Skeletal muscle satellite cell (primary cell): ENCODE measurements at regions not wholly inside any gene's neighbourhood (a gene's known extent, or its start where the extent isn't known, plus 50 kb on each side); places are given as distances from the start of the nearest gene placed in this dataset.

Experiments
- H3K27me3 ChIP-seq: 2 replicates; pipeline ENCODE4 v1.7.0; 2013; ENCODE audit warnings: low read length; ENCODE audit not compliant: control insufficient read depth, insufficient read depth
- H3K36me3 ChIP-seq: 2 replicates; pipeline ENCODE4 v1.7.0; 2013; ENCODE audit warnings: mild to moderate bottlenecking, control low read depth, low read length; ENCODE audit not compliant: insufficient read depth
- H3K4me1 ChIP-seq: 2 replicates; pipeline ENCODE4 v1.7.0; 2013; ENCODE audit warnings: low read length; ENCODE audit not compliant: control insufficient read depth, insufficient read depth
- H3K4me2 ChIP-seq: 2 replicates; pipeline ENCODE4 v1.7.0; 2013; ENCODE audit warnings: mild to moderate bottlenecking, low read length
- H3K4me3 ChIP-seq: 2 replicates; pipeline ENCODE4 v1.7.0; 2013; ENCODE audit warnings: low read length
- H3K9ac ChIP-seq: 2 replicates; pipeline ENCODE4 v1.7.0; 2013; ENCODE audit warnings: mild to moderate bottlenecking, low read depth, low read length, moderate library complexity
- H3K9me3 ChIP-seq: replicated peaks from 2 replicates; pipeline ENCODE4 v1.7.0; 2013; ENCODE audit warnings: mild to moderate bottlenecking, control low read depth, low read length

DNA sequence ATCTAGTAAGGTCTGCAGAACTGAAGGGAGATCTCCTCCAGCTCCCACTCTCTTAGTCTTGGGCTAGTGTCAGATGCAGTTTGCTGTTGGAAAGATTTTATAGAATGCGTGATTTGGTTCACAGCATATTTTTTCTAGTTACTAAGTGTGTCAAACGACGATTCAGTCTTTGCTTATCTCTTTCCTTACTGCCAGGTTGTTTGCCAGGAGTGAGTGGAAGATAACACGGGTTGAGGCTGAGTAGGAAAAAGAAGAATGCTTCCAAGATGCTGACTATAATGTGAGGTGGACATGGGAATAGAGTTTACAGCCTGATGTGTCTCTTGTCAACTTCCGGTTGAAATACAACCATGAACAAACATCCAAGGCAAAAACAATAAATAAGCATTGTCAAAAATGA, 141.4 kb downstream of the GDAP2 start:
- no peak overlapping the region for H3K4me2 ChIP-seq
- H3K4me3 ChIP-seq, result no peak overlapping the region
- H3K36me3 ChIP-seq, result no peaks in the 10 kb centered on the region
- H3K27me3 ChIP-seq, result no peaks in the 10 kb centered on the region
- no peak overlapping the region for H3K9ac ChIP-seq
- no peaks in the 10 kb centered on the region for H3K9me3 ChIP-seq
- no peaks in the 10 kb centered on the region for H3K4me1 ChIP-seq

GRCh38 chr1:117793413-117793812, 136.0 kb downstream of the GDAP2 start:
- Histone ChIP-seq H3K4me2 (no peak overlapping the region), H3K4me3 (no peak overlapping the region), H3K4me1 (peaks cover 14% of the 10 kb centered on the region), H3K9me3 (no peaks in the 10 kb centered on the region), H3K36me3 (no peaks in the 10 kb centered on the region), H3K9ac (no peak overlapping the region), H3K27me3 (no peaks in the 10 kb centered on the region)

- Histone ChIP-seq H3K4me3 (no peak overlapping the region), H3K9ac (no peak overlapping the region), H3K4me1 (peaks cover 14% of the 10 kb centered on the region), H3K4me2 (no peak overlapping the region), H3K27me3 (no peaks in the 10 kb centered on the region), H3K36me3 (no peaks in the 10 kb centered on the region), H3K9me3 (no peaks in the 10 kb centered on the region)
These were observed 135.3 kb downstream of the GDAP2 start for GRCh38 chr1:117794073-117794472.

DNA sequence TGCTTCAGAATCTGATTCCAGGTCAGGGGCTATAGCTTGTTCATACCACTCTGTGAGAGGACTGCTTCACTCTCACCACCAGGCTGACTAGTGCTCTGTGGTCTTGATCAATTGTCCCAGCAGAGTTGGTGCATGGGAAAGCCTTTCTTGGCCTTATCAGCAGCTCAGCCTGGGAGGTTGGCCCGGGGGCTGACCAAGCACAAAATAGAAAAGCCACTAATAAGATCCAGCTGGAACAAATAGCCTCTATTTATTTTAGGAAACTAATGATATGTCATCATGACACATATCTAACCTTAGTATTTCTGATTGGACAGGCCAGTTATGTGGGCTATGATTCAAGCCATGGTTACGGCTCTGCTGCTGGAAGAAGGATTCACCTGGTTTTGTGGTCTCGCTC, 134.2 kb downstream of the GDAP2 start:
- peaks cover 14% of the 10 kb centered on the region for H3K4me1 ChIP-seq
- no peak overlapping the region for H3K4me3 ChIP-seq
- no peak overlapping the region for H3K4me2 ChIP-seq
- H3K9me3 ChIP-seq, result no peaks in the 10 kb centered on the region
- no peaks in the 10 kb centered on the region for H3K36me3 ChIP-seq
- H3K9ac ChIP-seq, result no peak overlapping the region
- H3K27me3 ChIP-seq, result no peaks in the 10 kb centered on the region

GRCh38 chr1:117795792-117796191, 133.6 kb downstream of the GDAP2 start:
- H3K4me1 ChIP-seq, result peaks cover 14% of the 10 kb centered on the region
- no peaks in the 10 kb centered on the region for H3K27me3 ChIP-seq
- H3K9me3 ChIP-seq, result no peaks in the 10 kb centered on the region
- no peaks in the 10 kb centered on the region for H3K36me3 ChIP-seq
- H3K4me2 ChIP-seq, result no peak overlapping the region
- no peak overlapping the region for H3K4me3 ChIP-seq
- H3K9ac ChIP-seq, result no peak overlapping the region

DNA sequence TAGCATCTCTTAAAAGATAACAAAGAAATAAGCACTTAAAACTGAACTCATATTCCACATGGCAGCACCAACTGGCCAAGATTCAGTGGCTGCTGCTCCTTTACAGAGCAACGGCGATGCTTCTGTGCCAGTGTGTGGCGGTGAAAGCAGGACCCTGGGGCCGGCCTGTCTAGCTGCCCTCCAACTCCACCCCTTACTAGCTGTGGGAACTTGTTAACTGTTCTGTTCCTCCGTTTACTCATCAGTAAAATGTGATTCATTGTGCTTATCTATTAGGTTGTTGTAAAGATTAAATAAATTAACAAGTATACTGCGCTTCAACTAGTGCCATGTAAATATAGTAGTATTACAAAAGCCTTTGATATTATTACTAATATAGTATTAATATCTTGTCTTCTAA, 133.2 kb downstream of the GDAP2 start:
- Histone ChIP-seq H3K4me1 (peaks cover 14% of the 10 kb centered on the region), H3K9ac (no peak overlapping the region), H3K9me3 (no peaks in the 10 kb centered on the region), H3K4me3 (no peak overlapping the region), H3K4me2 (no peak overlapping the region), H3K27me3 (no peaks in the 10 kb centered on the region), H3K36me3 (no peaks in the 10 kb centered on the region)

GRCh38 chr1:117798550-117798949, 130.9 kb downstream of the GDAP2 start:
- Histone ChIP-seq H3K4me1 (peaks cover 23% of the 10 kb centered on the region), H3K4me2 (no peak overlapping the region), H3K36me3 (no peaks in the 10 kb centered on the region), H3K9me3 (no peaks in the 10 kb centered on the region), H3K9ac (no peak overlapping the region), H3K4me3 (no peak overlapping the region), H3K27me3 (no peaks in the 10 kb centered on the region)

DNA sequence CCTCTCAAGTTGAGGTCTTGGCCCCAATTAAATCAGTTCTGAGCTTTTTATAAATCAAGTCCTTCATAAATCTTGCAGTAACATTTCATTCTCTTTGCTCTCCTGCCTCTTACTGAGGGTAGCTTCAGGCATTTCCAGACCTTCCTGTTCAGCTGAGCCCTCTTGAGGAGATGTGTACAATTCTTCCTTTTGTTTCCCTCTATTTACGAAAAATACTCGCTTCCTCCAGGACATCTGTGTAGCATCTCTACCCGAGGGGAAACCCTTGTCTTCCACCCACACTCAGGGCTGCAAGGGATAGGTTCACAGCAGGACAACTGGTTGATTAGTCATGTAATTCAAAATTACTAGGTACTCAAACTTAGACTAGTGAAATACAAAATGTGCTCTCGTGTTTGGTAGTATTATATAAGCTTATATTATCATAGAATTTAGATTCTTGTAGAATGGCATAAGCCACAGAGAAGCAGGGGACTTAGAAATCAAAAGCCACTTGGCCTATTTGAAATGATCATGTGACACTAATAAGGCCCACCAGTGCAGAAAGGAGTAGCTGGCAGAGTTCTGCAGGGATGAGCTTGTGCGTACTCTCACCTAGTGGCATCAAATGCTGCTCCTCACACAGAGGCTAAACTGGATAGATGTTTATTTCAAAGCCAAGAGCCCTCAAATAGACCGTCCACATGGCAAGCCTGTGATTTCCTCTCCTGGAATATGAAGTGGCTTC, 126.7 kb downstream of the GDAP2 start:
- Histone ChIP-seq H3K4me1 (peaks cover 9% of the 10 kb centered on the region), H3K9me3 (no peaks in the 10 kb centered on the region), H3K4me2 (no peak overlapping the region), H3K9ac (no peak overlapping the region), H3K27me3 (no peaks in the 10 kb centered on the region), H3K36me3 (no peaks in the 10 kb centered on the region), H3K4me3 (no peak overlapping the region)

- H3K27me3 ChIP-seq, result no peaks in the 10 kb centered on the region
- H3K4me3 ChIP-seq, result no peak overlapping the region
- H3K9me3 ChIP-seq, result no peaks in the 10 kb centered on the region
- peaks cover 9% of the 10 kb centered on the region for H3K4me1 ChIP-seq
- no peak overlapping the region for H3K4me2 ChIP-seq
- H3K9ac ChIP-seq, result no peak overlapping the region
- H3K36me3 ChIP-seq, result no peaks in the 10 kb centered on the region
These were observed 126.1 kb downstream of the GDAP2 start for GRCh38 chr1:117803318-117803717.

- no peaks in the 10 kb centered on the region for H3K27me3 ChIP-seq
- no peak overlapping the region for H3K4me3 ChIP-seq
- no peaks in the 10 kb centered on the region for H3K36me3 ChIP-seq
- H3K4me1 ChIP-seq, result peaks cover 13% of the 10 kb centered on the region
- H3K4me2 ChIP-seq, result no peak overlapping the region
- no peaks in the 10 kb centered on the region for H3K9me3 ChIP-seq
- H3K9ac ChIP-seq, result no peak overlapping the region
These were observed 119.7 kb downstream of the GDAP2 start for GRCh38 chr1:117809764-117810163.

DNA sequence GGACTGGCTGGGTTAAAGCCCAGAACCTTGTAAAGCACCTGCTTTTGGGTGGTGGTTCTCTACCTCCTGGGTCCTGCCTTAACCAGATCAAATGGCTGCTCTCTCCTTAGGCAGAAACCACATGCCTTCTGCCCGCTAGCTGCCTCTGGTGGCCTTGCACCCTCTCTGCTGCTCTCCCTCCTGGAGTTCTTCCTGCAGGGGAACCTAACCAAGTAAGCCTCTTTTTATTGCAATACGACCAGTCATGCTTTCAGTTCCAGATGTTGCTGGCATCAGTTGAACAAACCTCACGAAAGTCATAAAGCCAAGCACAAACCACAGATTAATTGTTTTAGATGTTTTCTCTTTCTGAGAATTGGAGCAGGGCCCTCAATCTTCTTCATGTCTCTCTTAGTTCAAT, 118.9 kb downstream of the GDAP2 start:
- H3K9me3 ChIP-seq, result no peaks in the 10 kb centered on the region
- no peaks in the 10 kb centered on the region for H3K36me3 ChIP-seq
- no peak overlapping the region for H3K4me3 ChIP-seq
- H3K4me1 ChIP-seq, result peaks cover 20% of the 10 kb centered on the region
- H3K4me2 ChIP-seq, result no peak overlapping the region
- no peaks in the 10 kb centered on the region for H3K27me3 ChIP-seq
- H3K9ac ChIP-seq, result no peak overlapping the region

DNA sequence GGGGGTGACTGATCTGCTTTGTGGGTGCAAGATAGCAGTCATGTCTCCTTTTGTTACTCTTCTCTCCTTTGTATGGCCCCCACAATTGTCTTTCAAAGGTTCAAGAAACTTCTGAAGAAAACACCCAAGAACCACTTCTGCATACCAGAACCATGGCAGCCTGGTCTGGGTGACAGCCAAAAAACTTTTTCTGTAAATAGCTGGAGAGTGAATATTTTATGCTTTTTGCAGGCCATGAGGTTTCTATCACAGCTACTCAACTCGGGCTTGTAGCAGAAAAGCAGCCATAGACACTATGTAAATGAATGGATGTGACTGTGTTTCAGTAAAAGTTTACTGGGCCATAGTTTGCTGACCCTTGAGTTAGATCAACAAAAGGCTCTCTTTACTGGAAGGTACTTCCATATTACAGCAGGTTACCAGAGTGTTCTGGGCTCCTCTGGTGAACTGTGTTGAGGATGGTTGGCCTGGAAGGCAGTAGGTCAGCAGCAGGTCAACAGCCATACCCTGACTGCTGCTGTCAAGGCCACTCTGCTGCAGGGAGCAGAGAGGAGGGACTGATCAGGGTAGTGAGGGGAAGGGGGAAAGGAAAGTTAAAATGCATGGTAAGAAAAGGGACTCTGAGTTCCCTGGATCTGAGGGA, 116.4 kb downstream of the GDAP2 start:
- Histone ChIP-seq H3K4me3 (no peak overlapping the region), H3K27me3 (no peaks in the 10 kb centered on the region), H3K9me3 (no peaks in the 10 kb centered on the region), H3K4me1 (peaks cover 25% of the 10 kb centered on the region), H3K9ac (no peak overlapping the region), H3K36me3 (no peaks in the 10 kb centered on the region), H3K4me2 (no peak overlapping the region)
